B cell (primary cell): ENCODE measurements at regions not wholly inside any gene's neighbourhood (a gene's known extent, or its start where the extent isn't known, plus 50 kb on each side); places are given as distances from the start of the nearest gene placed in this dataset.

ENCODE experiments used
- ATAC-seq: fragments of 200-7000 bp; cut with Tn5 transposase; one replicate; pipeline ENCODE4 v1.10.0; 2021; ENCODE audit warnings: low read depth, mild to moderate bottlenecking, moderate number of reproducible peaks, moderate library complexity
- CTCF ChIA-PET: fragments of 350-600 bp; sonication (Branson Sonifier 250); formaldehyde crosslinking; loops from one replicate; lab custom pipeline; 2021; ENCODE audit warnings: antibody characterized with exemption, inconsistent platforms; lab: Charles Lee
- POLR2A ChIA-PET: fragments of 350-600 bp; sonication (Branson Sonifier 250); formaldehyde crosslinking; loops from one replicate; lab custom pipeline; 2021; ENCODE audit warnings: antibody characterized with exemption; lab: Charles Lee
- DNase-seq: peaks from one replicate; pipeline ENCODE4 v3.0.0; 2013
- H2AFZ ChIP-seq: 2 replicates; pipeline ENCODE4 v1.6.1; 2012; ENCODE audit warnings: mild to moderate bottlenecking, low read depth, low read length; ENCODE audit not compliant: insufficient read depth, poor library complexity, severe bottlenecking
- H3K27ac ChIP-seq, 2 donors: 1 replicate in 1 of 2; 2 replicates in 1 of 2; pipeline ENCODE4 v1.5.1; 2012 to 2013; ENCODE audit warnings: low read length in 2 of 2, mild to moderate bottlenecking in 2 of 2, moderate library complexity in 1 of 2
- H3K27me3 ChIP-seq, 4 experiments: fragments of 200-600 bp in 1 of 4; sonication (generic) in 1 of 4; replicated peaks in 1 of 4; 1 replicate in 2 of 4; 2 replicates in 2 of 4; pipeline versions ENCODE4 v1.6.1 to v1.7.0; 2013 to 2016; ENCODE audit warnings: low read length in 3 of 4, mild to moderate bottlenecking in 2 of 4, mixed read lengths in 1 of 4, moderate library complexity in 1 of 4; ENCODE audit not compliant: insufficient read depth in 4 of 4, control insufficient read depth in 3 of 4; ENCODE audit errors: control extremely low read depth in 1 of 4
- H3K36me3 ChIP-seq, 2 experiments: replicated peaks in 1 of 2; 1 replicate in 1 of 2; 2 replicates in 1 of 2; pipeline versions ENCODE4 v1.6.1 to v1.7.1; 2013; ENCODE audit warnings: low read length in 1 of 2; ENCODE audit not compliant: insufficient read depth in 2 of 2, control insufficient read depth in 1 of 2; ENCODE audit errors: control extremely low read depth in 1 of 2, extremely low read depth in 1 of 2
- H3K4me1 ChIP-seq, 2 donors: fragments of 200-600 bp in 1 of 2; sonication (generic) in 1 of 2; 1 replicate in 1 of 2; 2 replicates in 1 of 2; pipeline versions ENCODE4 v1.5.1 to v1.6.1; 2013 to 2017; ENCODE audit warnings: low read length in 2 of 2; ENCODE audit not compliant: control insufficient read depth in 2 of 2, insufficient read depth in 2 of 2
- H3K4me2 ChIP-seq: replicated peaks from 2 replicates; pipeline ENCODE3; 2012; ENCODE audit warnings: mild to moderate bottlenecking, low read depth, low read length; ENCODE audit not compliant: poor library complexity, severe bottlenecking
- H3K4me3 ChIP-seq, 5 experiments: fragments of 200-600 bp in 1 of 5; sonication (generic) in 1 of 5; 1 replicate in 3 of 5; 2 replicates in 2 of 5; pipeline versions ENCODE4 v1.5.1 to v1.7.0; 2011 to 2016; ENCODE audit warnings: low read length in 4 of 5, mild to moderate bottlenecking in 4 of 5, low read depth in 2 of 5, control low read depth in 1 of 5, moderate library complexity in 1 of 5; ENCODE audit not compliant: insufficient read depth in 1 of 5; ENCODE audit errors: control extremely low read depth in 1 of 5, extremely low read depth in 1 of 5
- H3K79me2 ChIP-seq: fragments of 200-600 bp; sonication (generic); one replicate; pipeline ENCODE4 v1.6.0; 2016; ENCODE audit warnings: low read length; ENCODE audit not compliant: control insufficient read depth, insufficient read depth
- H3K9ac ChIP-seq: fragments of 200-600 bp; sonication (generic); 2 replicates; pipeline ENCODE4 v1.6.1; 2017; ENCODE audit warnings: mild to moderate bottlenecking, low read length, moderate library complexity
- H3K9me3 ChIP-seq, 3 donors: one replicate each; pipeline versions ENCODE4 v1.6.1 to v1.7.1; 2013; ENCODE audit warnings: low read length in 2 of 3; ENCODE audit not compliant: control insufficient read depth in 2 of 3, insufficient read depth in 1 of 3; ENCODE audit errors: control extremely low read depth in 1 of 3
- H4K20me1 ChIP-seq: 2 replicates; pipeline ENCODE4 v1.6.0; 2012; ENCODE audit warnings: mild to moderate bottlenecking, low read length; ENCODE audit not compliant: insufficient read depth, control insufficient read depth, poor library complexity, severe bottlenecking
- H3K27ac Mint-ChIP-seq: one replicate; pipeline ENCODE4 v1.8.0; 2021; ENCODE audit warnings: mixed read lengths
- H3K27me3 Mint-ChIP-seq: one replicate; pipeline ENCODE4 v1.8.0; 2021; ENCODE audit warnings: mixed read lengths
- H3K4me1 Mint-ChIP-seq: one replicate; pipeline ENCODE4 v1.8.0; 2021; ENCODE audit warnings: mixed read lengths
- H3K4me3 Mint-ChIP-seq: one replicate; pipeline ENCODE4 v1.8.0; 2021; ENCODE audit warnings: mixed read lengths
- H3K9me3 Mint-ChIP-seq: one replicate; pipeline ENCODE4 v1.8.0; 2022; ENCODE audit warnings: mixed read lengths; ENCODE audit not compliant: insufficient read depth
- EZH2 ChIP-seq: IDR thresholded peaks from 2 replicates; pipeline ENCODE4 v1.6.1; 2012; ENCODE audit warnings: borderline replicate concordance, low read depth, mild to moderate bottlenecking, moderate library complexity, low read length; ENCODE audit not compliant: insufficient read depth, poor library complexity, severe bottlenecking
- WGBS: methylation state at CpG from one replicate; pipeline ENCODE4 v1.1.5; 2013; ENCODE audit warnings: missing lambda C conversion rate; ENCODE audit not compliant: insufficient coverage; 5-methylcytosine and 5-hydroxymethylcytosine counted together
- intact Hi-C: fragments of 100-400 bp; cut with micrococcal nuclease; formaldehyde crosslinking; loops from one replicate; pipeline ENCODE4 v1.10.0; 2022
- TF ChIP-seq, protein P1 (sequence below): fragments of 200-600 bp; IDR thresholded peaks from one replicate; pipeline ENCODE4 v1.8.0; 2022; ENCODE audit warnings: antibody characterized with exemption, mild to moderate bottlenecking

DNA sequence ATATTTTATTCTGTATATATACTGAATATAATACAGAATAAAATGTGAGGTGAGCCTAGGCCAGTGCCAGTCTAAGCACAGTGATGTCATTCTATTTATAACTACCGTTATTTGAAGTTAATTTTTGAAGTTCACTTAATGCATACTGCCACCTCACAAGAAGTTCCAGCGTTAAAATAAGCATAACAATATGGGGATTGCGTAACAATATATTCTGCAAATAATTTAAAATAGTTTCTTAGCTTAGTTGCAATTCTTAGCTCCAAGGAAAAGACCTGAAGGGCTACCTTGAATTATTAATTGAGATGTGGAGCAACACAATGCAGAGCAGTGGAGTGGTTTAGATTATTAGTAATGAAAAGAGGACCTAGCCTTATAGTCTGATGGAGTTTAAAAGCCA, 390.5 kb upstream of the ROBO1 start:
- CTCF ChIA-PET = no interaction called here
- POLR2A ChIA-PET = no interaction called here
- no peak for ATAC-seq
- H4K20me1 ChIP-seq = no peaks in the 10 kb centered on the region
- no peaks in the 10 kb centered on the region for H3K36me3 ChIP-seq
- no peak overlapping the region for H3K9ac ChIP-seq
- no peak overlapping the region for H3K4me3 ChIP-seq
- Mint-ChIP-seq H3K9me3 (peaks cover 3% of the 10 kb centered on the region), H3K27ac (no peak overlapping the region), H3K4me3 (no peak overlapping the region), H3K4me1 (no peaks in the 10 kb centered on the region), H3K27me3 (no peaks in the 10 kb centered on the region)
- no peak for TF ChIP-seq EZH2
- TF ChIP-seq, protein P1, sequence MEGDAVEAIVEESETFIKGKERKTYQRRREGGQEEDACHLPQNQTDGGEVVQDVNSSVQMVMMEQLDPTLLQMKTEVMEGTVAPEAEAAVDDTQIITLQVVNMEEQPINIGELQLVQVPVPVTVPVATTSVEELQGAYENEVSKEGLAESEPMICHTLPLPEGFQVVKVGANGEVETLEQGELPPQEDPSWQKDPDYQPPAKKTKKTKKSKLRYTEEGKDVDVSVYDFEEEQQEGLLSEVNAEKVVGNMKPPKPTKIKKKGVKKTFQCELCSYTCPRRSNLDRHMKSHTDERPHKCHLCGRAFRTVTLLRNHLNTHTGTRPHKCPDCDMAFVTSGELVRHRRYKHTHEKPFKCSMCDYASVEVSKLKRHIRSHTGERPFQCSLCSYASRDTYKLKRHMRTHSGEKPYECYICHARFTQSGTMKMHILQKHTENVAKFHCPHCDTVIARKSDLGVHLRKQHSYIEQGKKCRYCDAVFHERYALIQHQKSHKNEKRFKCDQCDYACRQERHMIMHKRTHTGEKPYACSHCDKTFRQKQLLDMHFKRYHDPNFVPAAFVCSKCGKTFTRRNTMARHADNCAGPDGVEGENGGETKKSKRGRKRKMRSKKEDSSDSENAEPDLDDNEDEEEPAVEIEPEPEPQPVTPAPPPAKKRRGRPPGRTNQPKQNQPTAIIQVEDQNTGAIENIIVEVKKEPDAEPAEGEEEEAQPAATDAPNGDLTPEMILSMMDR = no peak
- no peaks in the 10 kb centered on the region for H3K4me1 ChIP-seq
- H3K79me2 ChIP-seq = no peaks in the 10 kb centered on the region
- H3K4me2 ChIP-seq = no peak overlapping the region
- DNase-seq = no peak
- no peaks in the 10 kb centered on the region for H3K27me3 ChIP-seq
- intact Hi-C loops = no loop called here
- H3K27ac ChIP-seq = no peak overlapping the region
- H3K9me3 ChIP-seq = peaks cover 0 to 6% (median 0%) of the 10 kb centered on the region in 3 donors
- WGBS = no CpG with 5 or more reads among the region's 3 CpGs
- H2AFZ ChIP-seq = no peak overlapping the region

DNA sequence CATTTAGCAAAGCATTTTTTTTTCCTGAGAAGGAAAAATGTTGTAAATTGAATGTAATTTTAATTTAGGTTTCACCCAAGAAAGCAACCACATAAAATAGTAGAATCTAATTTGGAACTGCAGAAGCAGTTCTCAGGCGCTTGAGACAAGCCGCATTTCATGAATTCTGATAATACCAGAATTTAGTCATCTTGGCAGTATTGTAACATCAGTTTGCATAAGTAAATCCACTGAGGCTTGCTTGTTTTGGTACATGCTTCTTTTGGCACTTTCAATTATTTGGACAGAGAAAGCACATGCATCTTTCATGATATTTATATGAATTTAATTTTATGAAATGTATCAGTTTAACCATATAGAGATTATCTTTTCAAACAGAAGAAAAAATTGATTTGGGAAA, 389.7 kb upstream of the ROBO1 start:
- H2AFZ ChIP-seq = no peak overlapping the region
- ChIA-PET CTCF (no interaction called here), POLR2A (no interaction called here)
- peaks cover 0 to 3% (median 0%) of the 10 kb centered on the region in 3 donors for H3K9me3 ChIP-seq
- intact Hi-C loops = no loop called here
- no peaks in the 10 kb centered on the region for H4K20me1 ChIP-seq
- no peak overlapping the region for H3K4me3 ChIP-seq
- H3K27me3 Mint-ChIP-seq = no peaks in the 10 kb centered on the region
- H3K9me3 Mint-ChIP-seq = peaks cover 3% of the 10 kb centered on the region
- no CpG with 5 or more reads among the region's 2 CpGs for WGBS
- H3K27me3 ChIP-seq = no peaks in the 10 kb centered on the region
- DNase-seq = no peak
- no peak overlapping the region for H3K4me3 Mint-ChIP-seq
- H3K36me3 ChIP-seq = no peaks in the 10 kb centered on the region
- H3K4me1 Mint-ChIP-seq = no peaks in the 10 kb centered on the region
- no peaks in the 10 kb centered on the region for H3K79me2 ChIP-seq
- H3K4me1 ChIP-seq = no peaks in the 10 kb centered on the region
- H3K27ac ChIP-seq = no peak overlapping the region
- H3K27ac Mint-ChIP-seq = no peak overlapping the region
- no peak overlapping the region for H3K4me2 ChIP-seq
- no peak for ATAC-seq
- H3K9ac ChIP-seq = no peak overlapping the region
- TF ChIP-seq EZH2 = no peak
- TF ChIP-seq, protein P1 = no peak
